GM23338 (cell line): ENCODE measurements at regions not wholly inside any gene's neighbourhood (a gene's known extent, or its start where the extent isn't known, plus 50 kb on each side); places are given as distances from the start of the nearest gene placed in this dataset.

Experiments
- ATAC-seq: fragments of 200-7000 bp; cut with Tn5 transposase; 3 replicates; pipeline ENCODE4 v1.9.1; 2020
- DNase-seq: peaks from one replicate; pipeline ENCODE4 v3.0.0-alpha.2; 2015; ENCODE audit warnings: low spot score
- H2AFZ ChIP-seq: fragments of 200-600 bp; sonication (generic); 2 replicates; pipeline ENCODE4 v1.8.0; 2016; ENCODE audit warnings: antibody characterized with exemption, mild to moderate bottlenecking, moderate library complexity
- H3F3A ChIP-seq: fragments of 200-600 bp; sonication (generic); replicated peaks from 2 replicates; pipeline ENCODE4 v1.8.0; 2017; ENCODE audit warnings: antibody characterized with exemption, mixed run types, low read depth
- H3K27ac ChIP-seq: fragments of 200-600 bp; sonication (generic); 2 replicates; pipeline ENCODE4 v1.6.1; 2016; ENCODE audit warnings: low read depth
- H3K27me3 ChIP-seq: fragments of 200-600 bp; sonication (generic); 2 replicates; pipeline ENCODE4 v1.8.0; 2016; ENCODE audit warnings: mild to moderate bottlenecking, mixed run types, moderate library complexity; ENCODE audit not compliant: insufficient read depth
- H3K36me3 ChIP-seq: fragments of 200-600 bp; sonication (generic); 2 replicates; pipeline ENCODE4 v1.8.0; 2016; ENCODE audit warnings: mild to moderate bottlenecking; ENCODE audit not compliant: insufficient read depth
- H3K4me1 ChIP-seq: fragments of 200-600 bp; sonication (generic); 2 replicates; pipeline ENCODE4 v1.8.0; 2016; ENCODE audit warnings: mild to moderate bottlenecking, moderate library complexity; ENCODE audit not compliant: insufficient read depth
- H3K4me2 ChIP-seq: fragments of 200-600 bp; sonication (generic); 2 replicates; pipeline ENCODE4 v1.7.1; 2017; ENCODE audit warnings: mixed run types
- H3K4me3 ChIP-seq: fragments of 200-600 bp; sonication (generic); 2 replicates; pipeline ENCODE4 v1.6.1; 2016; ENCODE audit warnings: mixed run types
- H3K79me2 ChIP-seq: fragments of 200-600 bp; sonication (generic); replicated peaks from 2 replicates; pipeline ENCODE4 v1.8.0; 2017; ENCODE audit warnings: mild to moderate bottlenecking; ENCODE audit not compliant: insufficient read depth
- H3K9me2 ChIP-seq: fragments of 200-600 bp; sonication (generic); 2 replicates; pipeline ENCODE4 v1.8.0; 2017; ENCODE audit not compliant: insufficient read depth
- H4K20me1 ChIP-seq: fragments of 200-600 bp; sonication (generic); replicated peaks from 2 replicates; pipeline ENCODE4 v1.8.0; 2017; ENCODE audit warnings: mild to moderate bottlenecking; ENCODE audit not compliant: insufficient read depth
- H3K27ac Mint-ChIP-seq: 2 replicates; pipeline ENCODE4 v1.8.0; 2020; ENCODE audit warnings: inconsistent platforms, mild to moderate bottlenecking, moderate library complexity, mixed read lengths
- H3K27me3 Mint-ChIP-seq: 3 replicates; pipeline ENCODE4 v1.8.0; 2022; ENCODE audit warnings: low read depth, mild to moderate bottlenecking, moderate library complexity, mixed read lengths, inconsistent platforms; ENCODE audit not compliant: insufficient read depth, poor library complexity
- H3K36me3 Mint-ChIP-seq: 3 replicates; pipeline ENCODE4 v1.8.0; 2021; ENCODE audit warnings: low read depth, mild to moderate bottlenecking, inconsistent platforms, moderate library complexity, mixed read lengths
- H3K4me1 Mint-ChIP-seq: 3 replicates; pipeline ENCODE4 v1.8.0; 2020; ENCODE audit warnings: mild to moderate bottlenecking, inconsistent platforms, mixed read lengths
- H3K4me3 Mint-ChIP-seq: 3 replicates; pipeline ENCODE4 v1.8.0; 2021; ENCODE audit warnings: moderate library complexity, mild to moderate bottlenecking, inconsistent platforms, mixed read lengths
- H3K9me3 Mint-ChIP-seq: 3 replicates; pipeline ENCODE4 v1.8.0; 2020; ENCODE audit warnings: moderate library complexity, mild to moderate bottlenecking, inconsistent platforms, mixed read lengths
- CREB1 ChIP-seq: fragments of 250-450 bp; sonication (Bioruptor Pico); IDR thresholded peaks from 2 replicates; pipeline ENCODE4 v1.5.0; 2020; ENCODE audit warnings: low read depth, mild to moderate bottlenecking, moderate library complexity
- EZH2 ChIP-seq: fragments of 200-600 bp; sonication (generic); IDR thresholded peaks from one replicate; pipeline ENCODE4 v1.8.0; 2017; ENCODE audit warnings: antibody characterized with exemption, mild to moderate bottlenecking, low read depth; ENCODE audit not compliant: unreplicated experiment
- EZH2phosphoT487 ChIP-seq: fragments of 200-600 bp; sonication (generic); IDR thresholded peaks from one replicate; pipeline ENCODE4 v1.8.1; 2018; ENCODE audit warnings: antibody characterized with exemption; ENCODE audit not compliant: unreplicated experiment
- JUNB ChIP-seq: IDR thresholded peaks from one replicate; pipeline ENCODE4 v1.6.1; 2016; ENCODE audit warnings: antibody characterized with exemption; ENCODE audit not compliant: unreplicated experiment
- STAT1 ChIP-seq: IDR thresholded peaks from one replicate; pipeline ENCODE4 v1.6.1; 2016; ENCODE audit warnings: antibody characterized with exemption; ENCODE audit not compliant: unreplicated experiment
- ZNF331 ChIP-seq: fragments of 250-450 bp; sonication (Bioruptor Pico); IDR thresholded peaks from 2 replicates; pipeline ENCODE4 v1.5.0; 2020; ENCODE audit warnings: low read depth, mild to moderate bottlenecking, moderate library complexity
- TF ChIP-seq, protein P1 (sequence below): fragments of 250-450 bp; sonication (Bioruptor Pico); IDR thresholded peaks from 2 replicates; pipeline ENCODE4 v1.5.0; 2020; ENCODE audit warnings: mild to moderate bottlenecking, moderate library complexity
- TF ChIP-seq, protein P2 (sequence below): IDR thresholded peaks from one replicate; pipeline ENCODE4 v1.6.1; 2018; ENCODE audit warnings: antibody characterized with exemption; ENCODE audit not compliant: unreplicated experiment
- TF ChIP-seq, protein P3 (sequence below): IDR thresholded peaks from 2 replicates; pipeline ENCODE4 v1.6.1; 2016; ENCODE audit warnings: antibody characterized with exemption

DNA sequence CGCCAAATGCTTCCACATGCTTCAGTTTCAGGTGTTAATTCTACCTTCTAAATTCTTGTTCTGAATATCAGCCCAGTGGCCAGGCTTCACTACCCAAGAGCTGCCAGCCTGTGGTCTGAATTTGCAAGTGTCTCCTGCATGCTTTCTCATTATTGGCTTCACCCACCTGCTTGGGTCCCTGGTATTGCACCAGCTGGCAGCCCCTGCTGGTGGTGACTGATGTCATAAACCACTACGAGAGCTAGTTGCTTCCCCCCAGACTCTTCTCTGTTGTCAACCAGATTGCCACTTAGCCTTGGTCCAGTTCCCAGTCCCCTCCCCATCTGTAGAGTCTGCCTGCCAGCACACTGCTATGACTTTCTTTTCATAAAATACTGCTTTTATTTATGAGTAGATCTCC, 197.7 kb upstream of the DUSP10 start (continued):
- no peak for TF ChIP-seq CREB1

DNA sequence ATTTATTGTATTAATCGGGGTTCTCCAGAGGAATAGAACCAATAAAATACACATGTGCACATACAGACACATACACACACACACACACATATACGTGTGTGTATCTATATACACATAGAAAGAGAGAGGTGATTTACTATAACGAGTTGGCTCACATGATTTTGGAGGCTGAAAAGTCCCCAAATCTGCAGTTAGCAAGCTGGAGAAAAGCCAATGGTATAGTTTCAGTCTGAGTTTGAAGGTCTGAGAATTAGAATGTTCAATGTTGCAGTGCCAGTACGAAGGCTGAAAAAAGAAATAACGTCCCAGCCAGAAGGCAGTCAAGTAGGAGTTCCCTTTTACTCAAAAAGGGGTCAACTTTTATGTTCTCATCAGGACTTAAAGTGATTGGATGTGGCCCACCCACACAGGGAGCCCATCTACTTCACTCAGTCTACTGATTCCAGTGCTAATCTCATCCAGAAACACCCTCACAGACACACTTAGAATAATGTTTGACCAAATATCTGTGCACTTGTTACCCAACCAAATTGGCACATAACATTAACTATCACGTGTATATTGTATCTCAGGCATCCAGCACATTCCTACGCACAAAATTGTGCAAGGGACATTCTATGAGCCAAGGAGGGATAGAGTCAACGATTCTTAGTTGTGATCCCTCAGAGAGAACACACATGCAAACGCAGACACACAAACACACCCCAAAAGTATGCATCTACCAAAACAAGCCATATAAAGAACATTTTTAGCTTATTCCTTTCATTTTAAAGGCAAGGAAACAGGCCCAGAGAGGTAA, 195.5 kb upstream of the DUSP10 start:
- Histone ChIP-seq H3K36me3 (no peaks in the 10 kb centered on the region), H3F3A (no peaks in the 10 kb centered on the region), H3K27ac (no peak overlapping the region), H3K4me3 (no peak overlapping the region), H3K4me1 (no peaks in the 10 kb centered on the region), H3K27me3 (no peaks in the 10 kb centered on the region), H3K9me2 (no peaks in the 10 kb centered on the region; the same call in 1 of the 2 replicates), H4K20me1 (no peaks in the 10 kb centered on the region), H2AFZ (0 out of 2 replicates have a peak overlapping the region, but pooled peaks have one; percentile 34), H3K4me2 (no peak overlapping the region), H3K79me2 (no peaks in the 10 kb centered on the region)
- Mint-ChIP-seq H3K4me3 (no peak overlapping the region), H3K4me1 (no peaks in the 10 kb centered on the region), H3K36me3 (no peaks in the 10 kb centered on the region), H3K9me3 (no peaks in the 10 kb centered on the region; the same call in 2 of the 3 replicates), H3K27ac (no peak overlapping the region), H3K27me3 (peaks cover 4% of the 10 kb centered on the region)
- TF ChIP-seq, protein P1, sequence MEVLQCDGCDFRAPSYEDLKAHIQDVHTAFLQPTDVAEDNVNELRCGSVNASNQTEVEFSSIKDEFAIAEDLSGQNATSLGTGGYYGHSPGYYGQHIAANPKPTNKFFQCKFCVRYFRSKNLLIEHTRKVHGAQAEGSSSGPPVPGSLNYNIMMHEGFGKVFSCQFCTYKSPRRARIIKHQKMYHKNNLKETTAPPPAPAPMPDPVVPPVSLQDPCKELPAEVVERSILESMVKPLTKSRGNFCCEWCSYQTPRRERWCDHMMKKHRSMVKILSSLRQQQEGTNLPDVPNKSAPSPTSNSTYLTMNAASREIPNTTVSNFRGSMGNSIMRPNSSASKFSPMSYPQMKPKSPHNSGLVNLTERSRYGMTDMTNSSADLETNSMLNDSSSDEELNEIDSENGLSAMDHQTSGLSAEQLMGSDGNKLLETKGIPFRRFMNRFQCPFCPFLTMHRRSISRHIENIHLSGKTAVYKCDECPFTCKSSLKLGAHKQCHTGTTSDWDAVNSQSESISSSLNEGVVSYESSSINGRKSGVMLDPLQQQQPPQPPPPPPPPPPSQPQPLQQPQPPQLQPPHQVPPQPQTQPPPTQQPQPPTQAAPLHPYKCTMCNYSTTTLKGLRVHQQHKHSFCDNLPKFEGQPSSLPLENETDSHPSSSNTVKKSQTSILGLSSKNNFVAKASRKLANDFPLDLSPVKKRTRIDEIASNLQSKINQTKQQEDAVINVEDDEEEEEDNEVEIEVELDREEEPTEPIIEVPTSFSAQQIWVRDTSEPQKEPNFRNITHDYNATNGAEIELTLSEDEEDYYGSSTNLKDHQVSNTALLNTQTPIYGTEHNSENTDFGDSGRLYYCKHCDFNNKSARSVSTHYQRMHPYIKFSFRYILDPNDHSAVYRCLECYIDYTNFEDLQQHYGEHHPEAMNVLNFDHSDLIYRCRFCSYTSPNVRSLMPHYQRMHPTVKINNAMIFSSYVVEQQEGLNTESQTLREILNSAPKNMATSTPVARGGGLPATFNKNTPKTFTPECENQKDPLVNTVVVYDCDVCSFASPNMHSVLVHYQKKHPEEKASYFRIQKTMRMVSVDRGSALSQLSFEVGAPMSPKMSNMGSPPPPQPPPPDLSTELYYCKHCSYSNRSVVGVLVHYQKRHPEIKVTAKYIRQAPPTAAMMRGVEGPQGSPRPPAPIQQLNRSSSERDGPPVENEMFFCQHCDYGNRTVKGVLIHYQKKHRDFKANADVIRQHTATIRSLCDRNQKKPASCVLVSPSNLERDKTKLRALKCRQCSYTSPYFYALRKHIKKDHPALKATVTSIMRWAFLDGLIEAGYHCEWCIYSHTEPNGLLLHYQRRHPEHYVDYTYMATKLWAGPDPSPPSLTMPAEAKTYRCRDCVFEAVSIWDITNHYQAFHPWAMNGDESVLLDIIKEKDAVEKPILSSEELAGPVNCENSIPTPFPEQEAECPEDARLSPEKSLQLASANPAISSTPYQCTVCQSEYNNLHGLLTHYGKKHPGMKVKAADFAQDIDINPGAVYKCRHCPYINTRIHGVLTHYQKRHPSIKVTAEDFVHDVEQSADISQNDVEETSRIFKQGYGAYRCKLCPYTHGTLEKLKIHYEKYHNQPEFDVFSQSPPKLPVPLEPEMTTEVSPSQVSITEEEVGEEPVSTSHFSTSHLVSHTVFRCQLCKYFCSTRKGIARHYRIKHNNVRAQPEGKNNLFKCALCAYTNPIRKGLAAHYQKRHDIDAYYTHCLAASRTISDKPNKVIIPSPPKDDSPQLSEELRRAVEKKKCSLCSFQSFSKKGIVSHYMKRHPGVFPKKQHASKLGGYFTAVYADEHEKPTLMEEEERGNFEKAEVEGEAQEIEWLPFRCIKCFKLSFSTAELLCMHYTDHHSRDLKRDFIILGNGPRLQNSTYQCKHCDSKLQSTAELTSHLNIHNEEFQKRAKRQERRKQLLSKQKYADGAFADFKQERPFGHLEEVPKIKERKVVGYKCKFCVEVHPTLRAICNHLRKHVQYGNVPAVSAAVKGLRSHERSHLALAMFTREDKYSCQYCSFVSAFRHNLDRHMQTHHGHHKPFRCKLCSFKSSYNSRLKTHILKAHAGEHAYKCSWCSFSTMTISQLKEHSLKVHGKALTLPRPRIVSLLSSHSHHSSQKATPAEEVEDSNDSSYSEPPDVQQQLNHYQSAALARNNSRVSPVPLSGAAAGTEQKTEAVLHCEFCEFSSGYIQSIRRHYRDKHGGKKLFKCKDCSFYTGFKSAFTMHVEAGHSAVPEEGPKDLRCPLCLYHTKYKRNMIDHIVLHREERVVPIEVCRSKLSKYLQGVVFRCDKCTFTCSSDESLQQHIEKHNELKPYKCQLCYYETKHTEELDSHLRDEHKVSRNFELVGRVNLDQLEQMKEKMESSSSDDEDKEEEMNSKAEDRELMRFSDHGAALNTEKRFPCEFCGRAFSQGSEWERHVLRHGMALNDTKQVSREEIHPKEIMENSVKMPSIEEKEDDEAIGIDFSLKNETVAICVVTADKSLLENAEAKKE (CRISPR knock-in tag) = no peak
- no peak for TF ChIP-seq ZNF331
- no peak for TF ChIP-seq STAT1
- TF ChIP-seq EZH2phosphoT487 = no peak
- TF ChIP-seq, protein P2, sequence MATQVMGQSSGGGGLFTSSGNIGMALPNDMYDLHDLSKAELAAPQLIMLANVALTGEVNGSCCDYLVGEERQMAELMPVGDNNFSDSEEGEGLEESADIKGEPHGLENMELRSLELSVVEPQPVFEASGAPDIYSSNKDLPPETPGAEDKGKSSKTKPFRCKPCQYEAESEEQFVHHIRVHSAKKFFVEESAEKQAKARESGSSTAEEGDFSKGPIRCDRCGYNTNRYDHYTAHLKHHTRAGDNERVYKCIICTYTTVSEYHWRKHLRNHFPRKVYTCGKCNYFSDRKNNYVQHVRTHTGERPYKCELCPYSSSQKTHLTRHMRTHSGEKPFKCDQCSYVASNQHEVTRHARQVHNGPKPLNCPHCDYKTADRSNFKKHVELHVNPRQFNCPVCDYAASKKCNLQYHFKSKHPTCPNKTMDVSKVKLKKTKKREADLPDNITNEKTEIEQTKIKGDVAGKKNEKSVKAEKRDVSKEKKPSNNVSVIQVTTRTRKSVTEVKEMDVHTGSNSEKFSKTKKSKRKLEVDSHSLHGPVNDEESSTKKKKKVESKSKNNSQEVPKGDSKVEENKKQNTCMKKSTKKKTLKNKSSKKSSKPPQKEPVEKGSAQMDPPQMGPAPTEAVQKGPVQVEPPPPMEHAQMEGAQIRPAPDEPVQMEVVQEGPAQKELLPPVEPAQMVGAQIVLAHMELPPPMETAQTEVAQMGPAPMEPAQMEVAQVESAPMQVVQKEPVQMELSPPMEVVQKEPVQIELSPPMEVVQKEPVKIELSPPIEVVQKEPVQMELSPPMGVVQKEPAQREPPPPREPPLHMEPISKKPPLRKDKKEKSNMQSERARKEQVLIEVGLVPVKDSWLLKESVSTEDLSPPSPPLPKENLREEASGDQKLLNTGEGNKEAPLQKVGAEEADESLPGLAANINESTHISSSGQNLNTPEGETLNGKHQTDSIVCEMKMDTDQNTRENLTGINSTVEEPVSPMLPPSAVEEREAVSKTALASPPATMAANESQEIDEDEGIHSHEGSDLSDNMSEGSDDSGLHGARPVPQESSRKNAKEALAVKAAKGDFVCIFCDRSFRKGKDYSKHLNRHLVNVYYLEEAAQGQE = no peak
- TF ChIP-seq EZH2 = no peak
- no peak for TF ChIP-seq JUNB
- TF ChIP-seq, protein P3, sequence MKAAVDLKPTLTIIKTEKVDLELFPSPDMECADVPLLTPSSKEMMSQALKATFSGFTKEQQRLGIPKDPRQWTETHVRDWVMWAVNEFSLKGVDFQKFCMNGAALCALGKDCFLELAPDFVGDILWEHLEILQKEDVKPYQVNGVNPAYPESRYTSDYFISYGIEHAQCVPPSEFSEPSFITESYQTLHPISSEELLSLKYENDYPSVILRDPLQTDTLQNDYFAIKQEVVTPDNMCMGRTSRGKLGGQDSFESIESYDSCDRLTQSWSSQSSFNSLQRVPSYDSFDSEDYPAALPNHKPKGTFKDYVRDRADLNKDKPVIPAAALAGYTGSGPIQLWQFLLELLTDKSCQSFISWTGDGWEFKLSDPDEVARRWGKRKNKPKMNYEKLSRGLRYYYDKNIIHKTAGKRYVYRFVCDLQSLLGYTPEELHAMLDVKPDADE = no peak
- no peak for DNase-seq
- no peak for ATAC-seq
